ENCODE measurements at regions not wholly inside any gene's neighbourhood (a gene's known extent, or its start where the extent isn't known, plus 50 kb on each side); places are given as distances from the start of the nearest gene placed in this dataset.

GRCh38 chr2:234771980-234772732 lies 179.7 kb upstream of the SH3BP4 start:
- TF ChIP-seq POLR2AphosphoS5 (IDR thresholded peaks at IDR 0.05): no peak
- no peak for TF ChIP-seq POLR2A (IDR thresholded peaks at IDR 0.05)
- no peak for TF ChIP-seq EP300 (IDR thresholded peaks at IDR 0.05; ENCODE audit: low read depth)
- TF ChIP-seq, protein P1, sequence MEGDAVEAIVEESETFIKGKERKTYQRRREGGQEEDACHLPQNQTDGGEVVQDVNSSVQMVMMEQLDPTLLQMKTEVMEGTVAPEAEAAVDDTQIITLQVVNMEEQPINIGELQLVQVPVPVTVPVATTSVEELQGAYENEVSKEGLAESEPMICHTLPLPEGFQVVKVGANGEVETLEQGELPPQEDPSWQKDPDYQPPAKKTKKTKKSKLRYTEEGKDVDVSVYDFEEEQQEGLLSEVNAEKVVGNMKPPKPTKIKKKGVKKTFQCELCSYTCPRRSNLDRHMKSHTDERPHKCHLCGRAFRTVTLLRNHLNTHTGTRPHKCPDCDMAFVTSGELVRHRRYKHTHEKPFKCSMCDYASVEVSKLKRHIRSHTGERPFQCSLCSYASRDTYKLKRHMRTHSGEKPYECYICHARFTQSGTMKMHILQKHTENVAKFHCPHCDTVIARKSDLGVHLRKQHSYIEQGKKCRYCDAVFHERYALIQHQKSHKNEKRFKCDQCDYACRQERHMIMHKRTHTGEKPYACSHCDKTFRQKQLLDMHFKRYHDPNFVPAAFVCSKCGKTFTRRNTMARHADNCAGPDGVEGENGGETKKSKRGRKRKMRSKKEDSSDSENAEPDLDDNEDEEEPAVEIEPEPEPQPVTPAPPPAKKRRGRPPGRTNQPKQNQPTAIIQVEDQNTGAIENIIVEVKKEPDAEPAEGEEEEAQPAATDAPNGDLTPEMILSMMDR (IDR thresholded peaks at IDR 0.05): no peak
- Histone ChIP-seq H3K4me3 (no peak overlapping the region), H3K36me3 (no peaks in the 10 kb centered on the region), H3K4me1 (no peaks in the 10 kb centered on the region), H3K27me3 (no peaks in the 10 kb centered on the region), H3K27ac (no peak overlapping the region), H3K9me3 (no peaks in the 10 kb centered on the region)
- no peak for DNase-seq
- 55 to 88% methylated on average over 3 to 11 of the region's 11 CpGs for WGBS, 2 donors (ENCODE audit: low coverage in 1 of 2)
- in situ Hi-C loops (cut with MboI; ENCODE audit: low pct_ligation_motif_present in 1 of 4, low pct_unique_long_range_greater_than_20kb in 1 of 4, low sequenced_read_pairs in 3 of 4) (no loop called here), intact Hi-C loops (cut with DNase I; ENCODE audit: low total_unique reads) (no loop called here)

- intact Hi-C loops (cut with DNase I; ENCODE audit: low total_unique reads): no loop called here
- H3K27ac ChIP-seq: no peak overlapping the region
- TF ChIP-seq, protein P1 (IDR thresholded peaks at IDR 0.05): no peak
- no peak for TF ChIP-seq EP300 (IDR thresholded peaks at IDR 0.05; ENCODE audit: low read depth)
- no peak for TF ChIP-seq POLR2AphosphoS5 (IDR thresholded peaks at IDR 0.05)
- no peak for TF ChIP-seq POLR2A (IDR thresholded peaks at IDR 0.05)
- H3K27me3 ChIP-seq: no peaks in the 10 kb centered on the region
- DNase-seq: no peak
- WGBS, 2 donors (ENCODE audit: low coverage in 1 of 2): 78 to 82% methylated on average over 2 of the region's 2 CpGs
- no peaks in the 10 kb centered on the region for H3K4me1 ChIP-seq
- H3K4me3 ChIP-seq: no peak overlapping the region
- in situ Hi-C loops (cut with MboI; ENCODE audit: low pct_ligation_motif_present in 1 of 4, low pct_unique_long_range_greater_than_20kb in 1 of 4, low sequenced_read_pairs in 3 of 4): no loop called here
- H3K9me3 ChIP-seq: no peaks in the 10 kb centered on the region
- H3K36me3 ChIP-seq: no peaks in the 10 kb centered on the region
Observed at GRCh38 chr2:234771176-234771575, 180.6 kb upstream of the SH3BP4 start.

DNA sequence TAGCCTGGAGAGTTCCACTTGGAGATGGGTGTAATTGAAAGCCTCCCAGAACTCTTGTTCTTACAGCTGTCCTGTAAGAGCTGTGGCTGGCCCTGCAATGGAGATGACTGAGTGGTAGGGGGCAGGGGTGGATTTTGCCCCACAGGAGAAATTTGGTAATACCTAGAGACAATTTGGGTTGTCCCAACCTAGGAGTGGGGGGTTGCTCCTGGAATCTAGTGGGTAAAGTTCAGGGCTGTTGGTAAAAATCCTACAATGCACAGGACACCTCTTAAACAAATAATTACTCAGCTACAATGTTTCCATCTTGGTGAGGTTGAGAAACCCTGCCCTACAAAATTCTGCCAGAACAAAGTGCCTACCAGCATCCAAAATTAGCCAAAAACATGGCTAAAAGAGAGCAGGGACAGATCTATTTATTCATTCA lies 181.1 kb upstream of the SH3BP4 start:
- Histone ChIP-seq H3K36me3 (no peaks in the 10 kb centered on the region), H3K4me1 (no peaks in the 10 kb centered on the region), H3K4me3 (no peak overlapping the region), H3K27me3 (no peaks in the 10 kb centered on the region), H3K9me3 (no peaks in the 10 kb centered on the region), H3K27ac (no peak overlapping the region)
- intact Hi-C loops (cut with DNase I; ENCODE audit: low total_unique reads) (no loop called here), in situ Hi-C loops (cut with MboI; ENCODE audit: low pct_ligation_motif_present in 1 of 4, low pct_unique_long_range_greater_than_20kb in 1 of 4, low sequenced_read_pairs in 3 of 4) (no loop called here)
- TF ChIP-seq POLR2AphosphoS5 (IDR thresholded peaks at IDR 0.05) (no peak), POLR2A (IDR thresholded peaks at IDR 0.05) (no peak), EP300 (IDR thresholded peaks at IDR 0.05; ENCODE audit: low read depth) (no peak)
- TF ChIP-seq, protein P1 (IDR thresholded peaks at IDR 0.05): no peak
- no peak for DNase-seq

- no peaks in the 10 kb centered on the region for H3K4me1 ChIP-seq
- H3K27ac ChIP-seq: no peak overlapping the region
- in situ Hi-C loops (cut with MboI; ENCODE audit: low pct_ligation_motif_present in 1 of 4, low pct_unique_long_range_greater_than_20kb in 1 of 4, low sequenced_read_pairs in 3 of 4): no loop called here
- TF ChIP-seq POLR2AphosphoS5 (IDR thresholded peaks at IDR 0.05) (no peak), POLR2A (IDR thresholded peaks at IDR 0.05) (no peak), EP300 (IDR thresholded peaks at IDR 0.05; ENCODE audit: low read depth) (no peak)
- TF ChIP-seq, protein P1 (IDR thresholded peaks at IDR 0.05): no peak
- intact Hi-C loops (cut with DNase I; ENCODE audit: low total_unique reads): no loop called here
- H3K9me3 ChIP-seq: no peaks in the 10 kb centered on the region
- H3K4me3 ChIP-seq: no peak overlapping the region
- no peaks in the 10 kb centered on the region for H3K36me3 ChIP-seq
- 89 to 93% methylated on average over 5 to 11 of the region's 11 CpGs for WGBS, 2 donors (ENCODE audit: low coverage in 1 of 2)
- H3K27me3 ChIP-seq: no peaks in the 10 kb centered on the region
- no peak for DNase-seq
Observed at GRCh38 chr2:234770031-234770506, 181.7 kb upstream of the SH3BP4 start.

Measured in transverse colon (tissue), 4 donors.